Transverse colon (tissue), 4 donors: ENCODE measurements at regions not wholly inside any gene's neighbourhood (a gene's known extent, or its start where the extent isn't known, plus 50 kb on each side); places are given as distances from the start of the nearest gene placed in this dataset.

Experiments used
- DNase-seq: peaks from one replicate; pipeline ENCODE4 v3.0.0-alpha.2; 2019
- H3K27ac ChIP-seq, 4 donors: fragments of 200-600 bp; sonication (generic); 2 replicates each; pipeline ENCODE4 v1.5.1; 2016 to 2018; ENCODE audit warnings: inconsistent platforms in 4 of 4
- H3K27me3 ChIP-seq: fragments of 200-600 bp; sonication (generic); 2 replicates; pipeline ENCODE4 v1.5.1; 2017; ENCODE audit warnings: inconsistent platforms
- H3K36me3 ChIP-seq, 4 donors: fragments of 200-600 bp; sonication (generic); 2 replicates each; pipeline ENCODE4 v1.5.1; 2017 to 2019; ENCODE audit warnings: inconsistent platforms in 4 of 4
- H3K4me1 ChIP-seq, 4 donors: fragments of 200-600 bp; sonication (generic); 2 replicates each; pipeline ENCODE4 v1.5.1; 2017 to 2020; ENCODE audit warnings: inconsistent platforms in 4 of 4
- H3K4me3 ChIP-seq, 4 donors: fragments of 200-600 bp; sonication (generic); 1 replicate in 1 of 4; 2 replicates in 3 of 4; pipeline versions ENCODE4 v1.5.1 to v1.6.1; 2017 to 2019; ENCODE audit warnings: inconsistent platforms in 4 of 4
- H3K9me3 ChIP-seq, 2 donors: fragments of 200-600 bp; sonication (generic); 2 replicates each; pipeline ENCODE4 v1.5.1; 2017 to 2019; ENCODE audit warnings: inconsistent platforms in 2 of 2
- CTCF ChIP-seq, 5 experiments: fragments of 200-600 bp in 3 of 5; fragments of 450-650 bp in 2 of 5; sonication (generic) in 3 of 5; IDR thresholded peaks; 1 replicate in 2 of 5; 2 replicates in 3 of 5; pipeline ENCODE4 v1.5.1; 2016 to 2017; ENCODE audit warnings: antibody characterized with exemption in 5 of 5, inconsistent platforms in 3 of 5, mild to moderate bottlenecking in 2 of 5, moderate library complexity in 1 of 5
- EP300 ChIP-seq: sonication (generic); formaldehyde crosslinking; IDR thresholded peaks from one replicate; pipeline ENCODE4 v1.6.1; 2017; ENCODE audit warnings: antibody characterized with exemption, low read depth
- POLR2A ChIP-seq: fragments of 450-650 bp; IDR thresholded peaks from one replicate; pipeline ENCODE4 v1.6.1; 2016; ENCODE audit warnings: antibody characterized with exemption, mild to moderate bottlenecking, moderate library complexity
- POLR2AphosphoS5 ChIP-seq, 3 donors: sonication (generic); formaldehyde crosslinking; IDR thresholded peaks; one replicate each; pipeline ENCODE4 v1.6.1; 2016; ENCODE audit warnings: antibody characterized with exemption in 3 of 3
- whole genome bisulfite sequencing, 2 donors: methylation state at CpG; one replicate each; pipeline ENCODE4 v1.1.5; 2018; ENCODE audit warnings: low coverage in 1 of 2; 5-methylcytosine and 5-hydroxymethylcytosine counted together
- in situ Hi-C, 4 donors: fragments of 200-750 bp; cut with MboI; loops; one replicate each; pipeline versions ENCODE4 v1.15.0 to v1.15.1; 2017; ENCODE audit warnings: low sequenced_read_pairs in 3 of 4, low pct_ligation_motif_present in 1 of 4, low pct_unique_long_range_greater_than_20kb in 1 of 4
- intact Hi-C: fragments of 100-400 bp; cut with DNase I; formaldehyde crosslinking; loops from one replicate; pipeline ENCODE4 v1.15.1; 2023; ENCODE audit warnings: low total_unique reads

GRCh38 chr2:241931976-241932898 lies 62.7 kb downstream of the RTP5 start:
- 89% methylated on average over 29 of the region's 31 CpGs; no CpG with 5 or more reads in 1 of the 2 donors for WGBS, 2 donors
- in situ Hi-C loops = no loop called here
- H3K27ac ChIP-seq = peak overlapping the region; percentile 45 to 71 (median 52)
- no peak for DNase-seq
- H3K9me3 ChIP-seq = no peaks in the 10 kb centered on the region
- intact Hi-C loops = no loop called here
- no peaks in the 10 kb centered on the region for H3K36me3 ChIP-seq
- H3K4me3 ChIP-seq = no peak overlapping the region
- no peak for TF ChIP-seq EP300
- no peak for TF ChIP-seq CTCF (IDR thresholded peaks at IDR 0.05)
- TF ChIP-seq POLR2A = no peak
- no peak for TF ChIP-seq POLR2AphosphoS5 (IDR thresholded peaks at IDR 0.05)
- H3K4me1 ChIP-seq = peaks cover 12 to 17% (median 14%) of the 10 kb centered on the region in 4 donors
- no peaks in the 10 kb centered on the region for H3K27me3 ChIP-seq

- Histone ChIP-seq H3K27me3 (no peaks in the 10 kb centered on the region), H3K4me1 (peaks cover 12 to 17% (median 14%) of the 10 kb centered on the region in 4 donors), H3K4me3 (no peak overlapping the region), H3K36me3 (no peaks in the 10 kb centered on the region), H3K9me3 (no peaks in the 10 kb centered on the region), H3K27ac (peak overlapping the region; percentile 45 to 71 (median 52))
- 61% methylated on average over 9 of the region's 9 CpGs; no CpG with 5 or more reads in 1 of the 2 donors for WGBS, 2 donors
- in situ Hi-C loops (no loop called here), intact Hi-C loops (no loop called here)
- DNase-seq = no peak
- TF ChIP-seq CTCF (IDR thresholded peaks at IDR 0.05) = no peak
- TF ChIP-seq POLR2AphosphoS5 (IDR thresholded peaks at IDR 0.05) = no peak
- TF ChIP-seq EP300 = no peak
- no peak for TF ChIP-seq POLR2A
Observed at GRCh38 chr2:241932899-241933178, 63.3 kb downstream of the RTP5 start.

- peak; percentile 42 for DNase-seq
- Histone ChIP-seq H3K27ac (peak overlapping the region; percentile 45 to 71 (median 52)), H3K4me1 (peaks cover 12 to 17% (median 14%) of the 10 kb centered on the region in 4 donors), H3K36me3 (no peaks in the 10 kb centered on the region), H3K4me3 (no peak overlapping the region), H3K9me3 (no peaks in the 10 kb centered on the region), H3K27me3 (no peaks in the 10 kb centered on the region)
- intact Hi-C loops = no loop called here
- in situ Hi-C loops = no loop called here
- 36 to 46% methylated on average over 4 to 11 of the region's 11 CpGs for WGBS, 2 donors
- TF ChIP-seq EP300 (peak; percentile 49), CTCF (IDR thresholded peaks at IDR 0.05) (no peak), POLR2A (no peak), POLR2AphosphoS5 (IDR thresholded peaks at IDR 0.05) (peak in 2 of 3 donors; percentile 27 to 28)
Observed at GRCh38 chr2:241933179-241933911, 63.8 kb downstream of the RTP5 start.

GRCh38 chr2:241935314-241935713 lies 65.8 kb downstream of the RTP5 start:
- WGBS, 2 donors = 86 to 100% methylated on average over 1 of the region's 1 CpG
- TF ChIP-seq POLR2AphosphoS5 (IDR thresholded peaks at IDR 0.05) = no peak
- no peak for TF ChIP-seq POLR2A
- TF ChIP-seq CTCF (IDR thresholded peaks at IDR 0.05) = no peak
- TF ChIP-seq EP300 = no peak
- no peak for DNase-seq
- Histone ChIP-seq H3K27ac (no peak overlapping the region), H3K27me3 (no peaks in the 10 kb centered on the region), H3K36me3 (no peaks in the 10 kb centered on the region), H3K4me3 (no peak overlapping the region), H3K9me3 (no peaks in the 10 kb centered on the region), H3K4me1 (peaks cover 12 to 17% (median 14%) of the 10 kb centered on the region in 4 donors)
- in situ Hi-C loops (no loop called here), intact Hi-C loops (no loop called here)
